Stimulated activated CD4-positive, alpha-beta T cell treated with anti-CD3 and anti-CD28 coated beads, Interleukin-2, amount 100 ng/mL, for 4 hours (primary cell): ENCODE measurements at regions not wholly inside any gene's neighbourhood (a gene's known extent, or its start where the extent isn't known, plus 50 kb on each side); places are given as distances from the start of the nearest gene placed in this dataset.
"Not testable (repeated sequence)": the region's sequence is repeated elsewhere in the genome, so short reads cannot be mapped to it uniquely, and the experiment has no call there.

Experiments used
- DNase-seq: peaks from one replicate; pipeline ENCODE4 v3.0.0-alpha.2; 2020; ENCODE audit warnings: low read depth

DNA sequence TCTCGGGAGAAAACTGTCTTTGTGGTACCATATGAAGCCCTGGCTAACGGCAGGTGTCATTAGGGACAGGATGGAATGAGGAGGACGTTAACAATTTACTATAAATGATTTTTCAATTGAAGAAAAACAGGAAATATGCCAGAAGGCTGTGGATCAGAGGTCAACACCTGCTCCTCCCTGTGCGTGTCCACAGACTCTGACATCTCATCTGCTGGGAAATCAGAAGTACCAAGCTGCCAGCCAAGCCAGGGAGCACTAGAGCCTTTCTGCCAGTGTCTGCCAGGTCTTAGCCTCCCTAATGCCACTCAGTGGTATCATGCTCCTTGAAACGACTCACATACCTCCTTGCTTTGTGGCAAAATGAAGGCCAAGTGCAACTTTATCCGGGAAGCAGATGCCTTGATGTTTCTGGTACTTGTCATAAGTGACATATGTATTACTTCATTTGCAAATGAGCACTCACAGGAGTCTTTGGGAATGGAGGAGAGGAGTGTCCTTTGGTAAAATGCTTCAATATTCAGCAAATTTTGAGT is 541.1 kb downstream of the SATB2 start:
- DNase-seq, result no peak

GRCh38 chr2:198913394-198914152 is 544.2 kb downstream of the SATB2 start:
- DNase-seq, result no peak

DNA sequence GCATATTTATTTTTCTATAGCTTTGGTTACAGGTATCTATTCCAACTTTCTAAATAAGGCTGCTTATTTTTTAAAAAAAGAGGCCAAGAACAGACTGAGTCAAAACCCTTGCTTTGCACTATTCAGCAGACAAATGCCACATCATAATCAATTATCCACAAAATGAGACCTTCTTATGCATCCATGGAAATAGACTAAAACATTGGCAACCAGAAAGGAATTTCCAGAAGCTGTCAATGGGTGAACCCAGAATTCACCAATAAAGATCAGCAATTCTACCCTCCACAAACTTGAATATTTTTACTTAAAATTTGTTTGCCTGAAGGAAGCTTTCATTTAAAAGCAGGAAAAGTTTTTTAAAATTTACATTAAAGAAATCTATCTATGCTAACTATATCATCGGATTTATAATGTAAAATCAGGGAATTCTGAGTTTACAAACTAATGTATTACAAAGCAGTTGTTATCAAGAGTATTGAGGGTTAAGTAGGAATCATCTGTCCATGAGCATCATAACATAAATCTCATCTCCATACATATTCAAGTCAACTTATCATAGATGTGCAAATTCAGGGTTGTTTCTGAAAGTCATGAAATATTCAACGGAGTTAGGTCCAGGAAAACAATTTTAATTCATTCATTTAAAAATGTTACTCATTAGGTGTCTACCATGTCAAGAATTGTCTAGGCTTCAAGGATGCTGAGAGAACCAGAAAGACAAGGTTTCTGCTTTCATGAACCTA is 548.0 kb downstream of the SATB2 start:
- DNase-seq, result no peak

- no peak for DNase-seq
These were observed 551.7 kb downstream of the SATB2 start for GRCh38 chr2:198905881-198906612.

- DNase-seq, result no peak
These were observed 555.8 kb downstream of the SATB2 start for GRCh38 chr2:198901894-198902293.

DNA sequence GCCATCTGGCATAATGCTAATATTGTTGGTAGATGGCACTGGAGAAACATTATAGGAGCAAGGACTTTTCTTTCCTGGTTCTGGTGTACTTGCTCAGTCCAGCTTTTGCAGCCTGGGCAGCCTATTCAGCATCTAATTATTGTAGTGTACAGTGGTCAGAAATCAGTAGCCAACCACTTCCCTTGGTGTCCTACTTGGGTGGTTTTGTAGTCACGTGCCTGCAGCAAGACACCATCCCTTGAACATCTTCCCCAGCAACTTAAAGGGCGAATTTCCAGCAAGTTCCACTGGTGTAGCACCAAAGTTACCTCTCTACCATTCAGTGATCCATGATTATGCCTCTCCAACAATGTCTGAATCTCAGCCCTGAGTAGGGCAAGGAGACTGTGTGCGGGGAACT is 557.6 kb downstream of the SATB2 start:
- no peak for DNase-seq

GRCh38 chr2:198890490-198890889 is 567.2 kb downstream of the SATB2 start:
- DNase-seq, result no peak

DNA sequence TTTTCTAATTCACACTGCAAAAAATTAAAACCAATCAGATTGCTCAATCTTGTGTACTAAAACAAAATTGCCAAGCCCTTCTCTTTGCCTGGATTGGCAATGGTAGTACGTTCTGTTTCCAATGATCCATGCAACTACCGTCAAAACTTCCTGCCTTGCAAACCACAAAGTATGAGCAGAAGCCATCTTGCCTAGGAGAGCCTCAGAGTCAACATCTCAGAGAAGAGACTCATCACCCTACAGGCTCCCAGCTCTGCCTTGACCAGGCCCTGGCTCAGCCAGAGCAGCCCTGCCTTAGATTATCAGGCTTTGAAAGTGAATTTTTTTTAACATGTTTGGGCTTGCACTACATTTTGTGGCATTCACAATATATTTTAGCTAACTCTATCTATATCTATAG is 574.1 kb downstream of the SATB2 start:
- DNase-seq, result no peak

GRCh38 chr2:198880986-198881385 is 576.8 kb downstream of the SATB2 start:
- no peak for DNase-seq

- DNase-seq, result no peak
These were observed 577.3 kb downstream of the SATB2 start for GRCh38 chr2:198880421-198880820.

- DNase-seq, result no peak
These were observed 583.3 kb downstream of the SATB2 start for GRCh38 chr2:198874472-198874858.

DNA sequence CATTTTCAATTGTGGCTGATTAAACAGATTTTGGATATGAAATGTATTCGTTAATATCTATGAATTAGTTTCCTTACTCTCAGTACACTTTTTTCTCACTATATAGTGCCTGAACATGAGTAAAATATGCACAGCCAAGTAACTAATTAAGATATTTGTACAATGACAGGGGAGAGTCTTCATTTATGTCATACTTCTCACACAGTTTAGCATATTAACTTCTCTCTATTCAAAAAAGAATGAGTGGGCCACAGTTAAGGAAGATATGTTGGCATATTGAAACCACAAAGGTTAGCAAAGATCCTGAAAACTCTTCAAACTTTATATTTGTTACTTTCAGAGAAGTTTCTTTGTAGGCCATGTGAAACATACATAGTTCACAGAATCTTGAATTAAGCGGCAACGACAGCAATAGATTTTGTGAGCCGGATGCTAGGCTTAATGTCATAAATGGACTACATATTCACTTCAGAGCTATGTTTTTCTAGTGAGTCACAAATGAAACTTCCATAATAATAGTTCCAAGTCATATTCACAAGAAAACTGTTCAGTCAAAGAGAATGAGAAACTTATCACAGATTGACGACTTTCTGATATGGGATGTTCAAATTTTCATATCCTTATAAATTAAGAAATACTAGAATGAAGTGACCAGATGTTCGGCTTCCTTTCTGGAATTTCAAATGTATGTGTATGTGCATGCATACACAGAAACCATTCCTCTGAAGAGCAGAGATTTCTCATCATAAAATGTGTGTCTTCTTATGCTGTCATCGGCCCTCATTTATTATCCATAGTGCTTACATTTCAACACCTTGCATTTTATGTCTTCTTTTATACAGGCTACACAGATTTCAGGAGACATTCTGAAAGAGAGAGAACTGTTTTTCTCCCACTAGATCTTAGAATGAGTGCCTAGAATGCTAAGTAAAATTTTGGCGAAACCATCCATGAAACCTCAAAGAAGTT is 584.0 kb downstream of the SATB2 start:
- DNase-seq, result no peak

DNA sequence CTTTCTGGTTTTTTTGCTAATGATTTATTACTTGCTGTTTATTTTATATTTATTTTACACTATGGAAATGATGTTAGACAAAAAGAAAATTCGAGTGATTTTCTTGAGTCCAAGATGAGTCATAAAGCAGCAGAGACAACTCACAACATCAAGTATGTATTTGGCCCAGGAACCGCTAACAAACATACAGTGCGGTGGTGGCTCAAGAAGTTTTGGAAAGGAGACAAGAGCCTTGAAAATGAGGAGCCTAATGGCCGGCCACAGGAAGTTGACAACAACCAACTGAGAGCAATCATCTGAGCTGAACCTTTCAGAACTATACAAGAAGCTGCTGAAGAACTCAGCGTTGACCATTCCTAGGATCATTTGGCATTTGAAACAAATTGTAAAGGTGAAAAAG is 594.1 kb downstream of the SATB2 start:
- no peak for DNase-seq

DNA sequence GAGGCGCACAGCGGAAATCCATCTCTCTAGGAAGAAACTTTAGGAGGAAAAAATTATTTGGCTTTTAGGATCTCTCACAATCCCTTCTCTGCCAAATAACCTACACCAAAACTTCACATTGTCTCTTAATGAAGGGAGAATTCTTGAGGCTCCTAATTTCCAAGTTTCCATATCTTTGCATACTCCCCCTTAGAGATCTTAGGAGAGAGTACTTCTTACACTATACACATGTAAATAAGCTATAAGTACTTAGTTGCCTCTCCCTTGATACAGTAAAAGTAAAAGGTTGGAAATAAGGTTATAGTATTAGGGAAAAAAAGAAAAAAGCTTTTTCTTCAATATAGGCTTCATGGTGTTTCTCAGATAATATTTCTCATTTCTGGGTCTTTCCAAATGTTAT is 596.7 kb downstream of the SATB2 start:
- no peak for DNase-seq

DNA sequence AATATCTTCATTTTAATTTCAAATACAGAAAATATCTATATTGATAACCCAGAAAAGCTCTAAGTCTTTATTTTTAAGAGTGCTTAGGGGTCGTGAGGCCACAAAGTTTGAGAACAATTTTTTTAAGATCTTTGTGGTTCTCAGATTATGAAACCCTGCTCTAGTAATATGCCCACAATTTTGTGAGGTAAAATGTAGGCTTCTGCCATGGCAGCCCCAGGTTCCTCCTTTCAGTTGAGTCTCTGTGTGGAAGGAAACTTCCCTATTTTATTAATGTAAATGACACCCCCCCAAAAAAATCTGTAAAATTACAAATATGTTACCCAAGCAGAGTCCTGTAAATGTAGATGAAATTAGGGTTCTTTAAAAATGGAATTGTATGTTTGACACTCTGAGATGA is 600.5 kb downstream of the SATB2 start:
- DNase-seq, result no peak

DNA sequence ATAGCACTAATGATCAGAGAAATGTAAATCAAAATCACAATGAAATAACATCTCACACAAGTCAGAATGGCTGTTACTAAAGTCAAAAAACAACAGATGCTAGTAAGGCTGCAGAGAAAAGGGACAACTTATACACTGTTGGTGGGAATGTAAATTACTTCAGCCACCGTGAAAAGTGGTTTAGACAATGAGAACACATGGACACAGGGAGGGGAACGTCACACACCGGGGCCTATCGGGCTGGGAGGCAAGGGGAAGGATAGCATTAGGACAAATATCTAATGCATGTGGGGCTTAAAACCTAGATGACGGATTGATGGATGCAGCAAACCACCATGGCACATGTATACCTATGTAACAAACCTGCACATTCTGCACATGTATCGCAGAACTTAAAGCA is 602.0 kb downstream of the SATB2 start:
- DNase-seq, result not testable (repeated sequence)

GRCh38 chr2:198852248-198852647 is 605.5 kb downstream of the SATB2 start:
- no peak for DNase-seq

- no peak for DNase-seq
These were observed 632.2 kb downstream of the SATB2 start for GRCh38 chr2:198825534-198825933.

GRCh38 chr2:198817536-198817935 is 640.2 kb downstream of the SATB2 start:
- DNase-seq, result no peak

GRCh38 chr2:198815626-198816025 is 642.1 kb downstream of the SATB2 start:
- DNase-seq, result no peak

DNA sequence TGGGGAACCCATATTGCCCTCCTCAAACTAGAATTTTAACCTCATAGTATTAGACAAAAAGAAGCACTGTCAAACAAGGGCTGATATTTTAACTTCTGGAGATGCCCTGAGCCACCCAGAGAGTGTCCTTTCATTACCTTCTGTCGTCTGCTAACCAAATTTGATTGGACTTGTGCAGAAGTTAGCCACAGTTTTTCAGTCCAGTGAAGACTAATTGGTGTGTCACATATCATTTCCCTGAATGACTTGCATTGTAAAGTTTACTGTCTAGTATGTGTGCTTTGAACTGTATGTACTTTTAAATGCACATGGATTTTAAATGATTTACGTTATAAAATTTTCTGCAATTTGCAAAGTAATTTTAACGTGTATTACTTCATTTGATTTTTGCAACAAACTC is 646.5 kb downstream of the SATB2 start:
- no peak for DNase-seq

GRCh38 chr2:198809976-198810375 is 647.8 kb downstream of the SATB2 start:
- DNase-seq, result no peak
